ENCODE measurements at regions not wholly inside any gene's neighbourhood (a gene's known extent, or its start where the extent isn't known, plus 50 kb on each side); places are given as distances from the start of the nearest gene placed in this dataset.
"Not testable (repeated sequence)": the region's sequence is repeated elsewhere in the genome, so short reads cannot be mapped to it uniquely, and the experiment has no call there.

DNA sequence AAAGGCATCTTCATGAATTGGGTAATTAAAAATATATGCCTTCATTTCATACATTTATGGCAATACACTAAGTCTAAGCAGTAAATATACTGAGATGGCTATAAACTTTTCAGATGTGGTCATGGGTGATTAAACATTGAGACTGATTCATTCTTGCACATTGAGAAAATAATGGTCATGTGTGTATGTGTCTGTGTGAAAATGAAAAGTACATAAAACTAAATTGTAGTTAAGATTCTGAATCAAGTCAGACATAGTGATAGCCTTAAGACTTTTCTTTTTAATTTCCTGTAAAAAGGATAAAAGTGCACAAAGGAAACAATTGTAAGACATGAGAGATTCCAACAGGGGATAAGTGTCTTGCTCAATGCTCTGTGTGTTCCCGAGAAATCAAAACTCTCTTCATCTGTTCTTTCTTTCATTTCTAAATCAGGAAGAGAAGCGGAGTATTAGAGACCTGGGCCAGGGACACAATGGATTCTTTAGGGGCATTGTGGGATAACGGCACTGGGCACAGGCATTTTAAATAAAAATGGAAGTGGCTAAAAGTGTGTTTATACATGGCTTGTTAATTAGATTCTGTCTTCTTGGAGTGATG lies 69.8 kb upstream of the AGR3 start:
- no peaks in the 10 kb centered on the region for H3K4me1 ChIP-seq (ENCODE audit: control insufficient read depth, insufficient read depth, low read length)
- peaks cover 19% of the 10 kb centered on the region for H3K9me3 ChIP-seq (ENCODE audit: control insufficient read depth, insufficient read depth, low read length)
- no peak overlapping the region for H3K9ac ChIP-seq (ENCODE audit: low read depth, low read length)
- no peaks in the 10 kb centered on the region for H3K36me3 ChIP-seq (ENCODE audit: control insufficient read depth, insufficient read depth, low read length)
- H3K4me3 ChIP-seq (ENCODE audit: low read depth, low read length): no peak overlapping the region
- no peak overlapping the region for H3K27ac ChIP-seq (ENCODE audit: low read depth, low read length)
- no peaks in the 10 kb centered on the region for H3K27me3 ChIP-seq (ENCODE audit: control insufficient read depth, insufficient read depth, low read length)

DNA sequence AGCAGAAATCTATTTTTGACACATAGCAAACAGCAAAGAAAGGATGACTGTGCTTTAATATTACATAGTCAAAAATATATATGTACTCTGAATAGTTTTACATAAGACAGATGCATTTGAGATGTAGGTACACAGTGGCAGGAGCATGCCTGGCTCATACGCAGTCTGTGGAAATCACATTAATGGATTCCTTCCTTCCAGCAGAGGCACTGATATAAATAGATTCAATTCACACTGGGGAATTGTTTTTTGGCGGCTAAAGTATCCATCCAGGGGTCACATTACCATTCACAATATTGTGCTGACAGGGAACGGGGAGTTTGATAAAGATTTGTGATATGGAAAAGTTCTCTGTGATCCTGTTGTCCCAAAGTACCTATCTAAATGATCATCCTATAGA lies 72.5 kb upstream of the AGR3 start:
- Histone ChIP-seq H3K36me3 (ENCODE audit: control insufficient read depth, insufficient read depth, low read length) (no peaks in the 10 kb centered on the region), H3K4me3 (ENCODE audit: low read depth, low read length) (no peak overlapping the region), H3K27me3 (ENCODE audit: control insufficient read depth, insufficient read depth, low read length) (no peaks in the 10 kb centered on the region), H3K27ac (ENCODE audit: low read depth, low read length) (no peak overlapping the region), H3K4me1 (ENCODE audit: control insufficient read depth, insufficient read depth, low read length) (no peaks in the 10 kb centered on the region), H3K9ac (ENCODE audit: low read depth, low read length) (no peak overlapping the region), H3K9me3 (ENCODE audit: control insufficient read depth, insufficient read depth, low read length) (no peaks in the 10 kb centered on the region)

DNA sequence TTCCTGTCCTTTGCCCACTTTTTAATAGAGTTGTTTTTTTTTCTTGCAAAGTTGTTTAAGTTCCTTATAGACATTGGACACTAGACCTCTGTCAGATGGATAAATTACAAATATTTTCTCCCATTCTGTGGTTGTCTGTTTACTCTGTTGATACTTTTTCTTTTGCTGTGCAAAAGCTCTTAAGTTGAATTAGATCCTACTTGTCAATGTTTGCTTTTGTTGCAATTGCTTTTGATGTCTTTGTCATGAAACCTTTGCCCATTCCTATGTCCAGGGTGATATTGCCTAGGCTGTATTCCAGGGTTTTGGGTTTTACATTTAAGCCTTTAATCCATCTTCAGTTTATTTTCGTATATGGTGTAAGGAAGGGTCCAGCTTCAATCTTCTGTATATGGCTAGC lies 76.9 kb upstream of the AGR3 start:
- Histone ChIP-seq H3K9me3 (ENCODE audit: control insufficient read depth, insufficient read depth, low read length) (no peaks in the 10 kb centered on the region), H3K9ac (ENCODE audit: low read depth, low read length) (no peak overlapping the region), H3K27me3 (ENCODE audit: control insufficient read depth, insufficient read depth, low read length) (no peaks in the 10 kb centered on the region), H3K36me3 (ENCODE audit: control insufficient read depth, insufficient read depth, low read length) (no peaks in the 10 kb centered on the region), H3K4me1 (ENCODE audit: control insufficient read depth, insufficient read depth, low read length) (no peaks in the 10 kb centered on the region), H3K27ac (ENCODE audit: low read depth, low read length) (no peak overlapping the region), H3K4me3 (ENCODE audit: low read depth, low read length) (no peak overlapping the region)

DNA sequence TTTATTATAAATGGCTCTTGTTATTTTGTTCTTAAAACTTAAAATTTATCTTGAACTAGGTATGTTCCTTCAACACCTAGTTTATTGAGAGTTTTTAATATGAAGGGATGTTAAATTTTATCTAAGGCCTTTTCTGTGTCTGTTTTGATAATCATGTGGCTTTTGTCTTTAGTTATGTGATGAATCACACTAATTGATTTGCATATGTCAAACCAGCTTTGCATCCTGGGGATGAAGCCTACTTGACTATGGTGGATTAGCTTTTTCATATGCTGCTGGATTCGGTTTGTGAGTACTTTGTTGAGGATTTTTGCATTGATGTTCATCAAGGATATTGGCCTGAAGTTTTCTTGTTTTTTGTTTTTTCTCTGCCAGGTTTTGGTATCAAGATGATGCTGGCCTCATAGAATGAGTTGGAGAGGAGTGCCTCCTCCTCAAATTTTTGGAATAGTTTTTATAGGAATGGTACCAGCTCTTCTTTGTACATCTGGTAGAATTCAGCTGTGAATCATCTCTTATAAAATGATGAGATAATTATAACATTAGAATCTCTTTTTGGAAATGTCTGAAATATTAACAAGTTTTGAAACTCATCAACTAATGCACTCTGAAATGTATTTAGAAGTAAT lies 78.7 kb upstream of the AGR3 start:
- H3K9me3 ChIP-seq (ENCODE audit: control insufficient read depth, insufficient read depth, low read length): peaks cover 2% of the 10 kb centered on the region; the same call in 1 of the 2 replicates
- H3K4me3 ChIP-seq (ENCODE audit: low read depth, low read length): no peak overlapping the region
- no peaks in the 10 kb centered on the region for H3K27me3 ChIP-seq (ENCODE audit: control insufficient read depth, insufficient read depth, low read length)
- no peak overlapping the region for H3K9ac ChIP-seq (ENCODE audit: low read depth, low read length)
- no peak overlapping the region for H3K27ac ChIP-seq (ENCODE audit: low read depth, low read length)
- no peaks in the 10 kb centered on the region for H3K36me3 ChIP-seq (ENCODE audit: control insufficient read depth, insufficient read depth, low read length)
- H3K4me1 ChIP-seq (ENCODE audit: control insufficient read depth, insufficient read depth, low read length): no peaks in the 10 kb centered on the region

DNA sequence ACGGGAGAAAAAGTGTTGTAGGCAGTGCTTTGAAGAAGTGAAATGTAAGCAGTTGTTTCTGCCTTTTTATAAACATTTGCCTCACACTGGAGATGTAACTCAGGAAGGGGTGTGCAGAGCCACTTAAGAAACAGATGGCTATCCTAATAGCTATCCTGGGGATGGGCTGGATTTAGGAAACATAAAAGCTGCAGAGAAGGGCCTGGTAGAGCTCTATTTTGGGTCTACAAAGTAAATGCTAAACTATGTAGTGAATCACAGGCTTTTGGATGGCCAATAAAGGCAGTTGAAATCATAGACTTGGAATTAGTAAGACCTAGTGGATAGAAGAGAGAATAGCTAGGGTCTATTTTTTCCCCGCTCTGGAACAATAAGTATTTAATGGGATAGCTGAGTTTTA lies 79.9 kb upstream of the AGR3 start:
- Histone ChIP-seq H3K36me3 (ENCODE audit: control insufficient read depth, insufficient read depth, low read length) (no peaks in the 10 kb centered on the region), H3K9ac (ENCODE audit: low read depth, low read length) (no peak overlapping the region), H3K27ac (ENCODE audit: low read depth, low read length) (no peak overlapping the region), H3K4me1 (ENCODE audit: control insufficient read depth, insufficient read depth, low read length) (no peaks in the 10 kb centered on the region), H3K27me3 (ENCODE audit: control insufficient read depth, insufficient read depth, low read length) (no peaks in the 10 kb centered on the region), H3K9me3 (ENCODE audit: control insufficient read depth, insufficient read depth, low read length) (peaks cover 6% of the 10 kb centered on the region; the same call in 1 of the 2 replicates), H3K4me3 (ENCODE audit: low read depth, low read length) (no peak overlapping the region)

DNA sequence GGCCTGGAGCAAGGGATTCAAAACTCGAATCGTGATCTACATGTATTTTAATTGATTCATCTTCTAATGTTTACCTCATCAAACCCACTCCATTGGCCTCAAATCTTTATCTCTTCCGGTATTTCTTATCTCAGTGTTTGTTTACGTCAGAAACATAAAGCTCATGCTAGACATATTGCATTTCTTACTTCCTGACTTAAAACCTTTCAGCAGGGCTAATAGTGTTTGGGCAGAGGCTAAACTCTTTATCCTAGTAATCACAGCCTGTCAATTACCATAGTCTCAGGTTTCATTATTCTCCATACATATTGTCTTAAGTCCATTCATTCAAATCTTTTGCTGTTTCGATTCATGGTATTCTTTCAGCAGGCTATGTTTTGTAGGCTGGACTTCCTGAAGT lies 81.3 kb upstream of the AGR3 start:
- Histone ChIP-seq H3K4me1 (ENCODE audit: control insufficient read depth, insufficient read depth, low read length) (no peaks in the 10 kb centered on the region), H3K4me3 (ENCODE audit: low read depth, low read length) (no peak overlapping the region), H3K27me3 (ENCODE audit: control insufficient read depth, insufficient read depth, low read length) (no peaks in the 10 kb centered on the region), H3K27ac (ENCODE audit: low read depth, low read length) (no peak overlapping the region), H3K9me3 (ENCODE audit: control insufficient read depth, insufficient read depth, low read length) (peaks cover 6% of the 10 kb centered on the region; the same call in 1 of the 2 replicates), H3K9ac (ENCODE audit: low read depth, low read length) (no peak overlapping the region), H3K36me3 (ENCODE audit: control insufficient read depth, insufficient read depth, low read length) (no peaks in the 10 kb centered on the region)

DNA sequence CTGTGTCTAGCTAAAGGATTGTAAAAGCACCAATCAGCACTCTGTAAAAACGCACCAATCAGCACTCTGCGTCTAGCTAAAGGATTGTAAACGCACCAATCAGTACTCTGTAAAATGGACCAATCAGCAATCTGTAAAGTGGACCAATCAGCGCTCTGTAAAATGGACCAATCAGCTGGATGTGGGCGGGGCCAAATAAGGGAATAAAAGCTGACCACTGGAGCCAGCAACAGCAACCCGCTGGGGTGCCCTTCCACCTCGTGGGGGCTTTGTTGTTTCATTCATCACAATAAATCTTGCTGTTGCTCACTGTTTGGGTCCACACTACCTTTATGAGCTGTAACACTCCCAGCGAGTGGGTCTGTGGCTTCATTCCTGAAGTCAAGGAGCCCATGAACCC lies 83.9 kb upstream of the AGR3 start:
- not testable (repeated sequence) for H3K9ac ChIP-seq (ENCODE audit: low read depth, low read length); H3K27me3 ChIP-seq (ENCODE audit: control insufficient read depth, insufficient read depth, low read length); H3K9me3 ChIP-seq (ENCODE audit: control insufficient read depth, insufficient read depth, low read length); H3K4me1 ChIP-seq (ENCODE audit: control insufficient read depth, insufficient read depth, low read length); H3K36me3 ChIP-seq (ENCODE audit: control insufficient read depth, insufficient read depth, low read length); H3K27ac ChIP-seq (ENCODE audit: low read depth, low read length); H3K4me3 ChIP-seq (ENCODE audit: low read depth, low read length)

DNA sequence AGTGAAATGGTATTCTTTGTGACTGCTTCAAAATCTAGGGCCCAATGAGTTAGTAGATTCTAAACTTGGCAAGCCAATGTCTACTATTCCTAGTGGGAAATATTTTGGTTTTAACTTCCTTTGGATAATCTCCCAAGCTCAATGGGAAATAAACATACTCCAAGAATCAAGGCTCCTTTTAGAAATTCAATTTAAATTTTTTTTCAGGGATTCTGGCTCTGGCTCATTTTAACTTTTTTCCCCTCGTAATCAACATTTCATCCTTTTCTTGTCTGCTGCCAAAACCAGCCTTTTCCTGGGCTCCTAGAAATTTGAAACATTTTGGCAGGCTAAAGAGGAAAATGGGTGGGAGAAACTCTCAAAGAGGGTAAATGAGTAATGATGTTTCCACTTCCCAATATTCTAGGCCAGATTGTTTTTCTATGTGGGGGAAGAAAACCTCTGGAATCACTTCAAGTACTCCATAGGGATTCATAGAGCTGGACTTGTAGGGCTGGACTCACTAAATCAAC lies 85.6 kb upstream of the AGR3 start:
- Histone ChIP-seq H3K36me3 (ENCODE audit: control insufficient read depth, insufficient read depth, low read length) (no peaks in the 10 kb centered on the region), H3K9me3 (ENCODE audit: control insufficient read depth, insufficient read depth, low read length) (peaks cover 6% of the 10 kb centered on the region; the same call in 1 of the 2 replicates), H3K4me3 (ENCODE audit: low read depth, low read length) (no peak overlapping the region), H3K4me1 (ENCODE audit: control insufficient read depth, insufficient read depth, low read length) (peaks cover 7% of the 10 kb centered on the region; the same call in 1 of the 2 replicates), H3K9ac (ENCODE audit: low read depth, low read length) (no peak overlapping the region), H3K27ac (ENCODE audit: low read depth, low read length) (no peak overlapping the region), H3K27me3 (ENCODE audit: control insufficient read depth, insufficient read depth, low read length) (no peaks in the 10 kb centered on the region)

DNA sequence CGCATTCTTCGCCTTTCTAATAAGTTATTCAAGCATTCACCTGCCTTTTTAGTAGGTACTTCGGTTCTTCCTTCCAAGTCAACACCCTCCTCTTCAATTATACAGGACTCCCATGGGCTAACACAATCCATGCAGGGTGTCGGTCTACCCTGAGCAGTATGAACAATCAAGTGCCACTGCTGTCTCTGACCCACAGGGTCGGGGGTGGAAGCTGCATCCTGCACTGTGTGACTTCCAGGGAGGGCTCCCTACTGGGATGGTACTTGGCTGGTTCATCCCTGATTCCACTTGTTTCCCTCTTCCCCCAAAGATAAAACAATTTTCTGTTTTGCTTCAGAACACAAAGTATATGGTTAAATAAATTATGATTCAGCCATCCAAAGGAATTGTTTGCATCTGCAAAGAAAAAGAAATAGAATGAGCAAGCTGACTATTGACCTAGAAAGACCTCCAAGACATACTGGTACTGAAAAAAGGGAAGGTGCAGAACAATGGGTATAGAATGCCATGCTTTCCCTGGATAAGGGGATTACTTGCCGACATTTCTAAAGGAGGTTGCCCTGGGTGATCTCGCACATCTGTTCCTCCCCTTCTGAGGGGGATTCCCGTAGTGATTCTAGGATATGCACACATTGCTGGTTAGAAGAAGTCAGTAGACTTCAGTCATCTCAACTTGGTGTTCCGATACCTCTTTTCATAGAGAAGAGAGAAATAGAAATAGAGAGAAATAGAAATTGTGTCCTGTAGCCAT lies 89.1 kb upstream of the AGR3 start:
- Histone ChIP-seq H3K27me3 (ENCODE audit: control insufficient read depth, insufficient read depth, low read length) (no peaks in the 10 kb centered on the region), H3K4me3 (ENCODE audit: low read depth, low read length) (no peak overlapping the region)

DNA sequence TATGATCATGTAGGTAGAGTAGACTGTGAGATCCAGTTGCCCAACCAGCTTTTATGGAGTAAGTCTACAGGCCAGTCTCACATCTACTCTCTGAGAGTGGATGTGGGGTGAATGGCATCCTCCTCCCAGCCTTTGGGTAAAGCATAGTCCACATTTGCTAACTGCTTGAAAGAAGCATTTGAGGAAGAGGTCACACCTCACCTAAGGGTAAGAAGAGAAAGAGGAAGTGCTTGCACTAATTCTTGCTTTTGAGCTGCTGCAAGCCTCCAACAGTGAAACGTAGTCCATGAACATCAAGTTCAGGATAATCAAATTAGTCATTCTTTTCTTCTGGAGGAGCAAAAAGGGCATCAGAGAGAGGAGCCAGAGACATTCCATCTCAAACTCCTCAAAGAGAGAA lies 93.9 kb upstream of the AGR3 start:
- Histone ChIP-seq H3K4me1 (ENCODE audit: control insufficient read depth, insufficient read depth, low read length) (peaks cover 21% of the 10 kb centered on the region), H3K4me3 (ENCODE audit: low read depth, low read length) (no peak overlapping the region), H3K9me3 (ENCODE audit: control insufficient read depth, insufficient read depth, low read length) (no peaks in the 10 kb centered on the region), H3K27me3 (ENCODE audit: control insufficient read depth, insufficient read depth, low read length) (no peaks in the 10 kb centered on the region), H3K9ac (ENCODE audit: low read depth, low read length) (no peak overlapping the region), H3K36me3 (ENCODE audit: control insufficient read depth, insufficient read depth, low read length) (no peaks in the 10 kb centered on the region), H3K27ac (ENCODE audit: low read depth, low read length) (no peak overlapping the region)

More for the DNA sequence above, 89.1 kb upstream of the AGR3 start:
- H3K9me3 ChIP-seq (ENCODE audit: control insufficient read depth, insufficient read depth, low read length): 0 out of 2 replicates have a peak, but pooled peaks cover under 1% of the 10 kb centered on the region
- H3K36me3 ChIP-seq (ENCODE audit: control insufficient read depth, insufficient read depth, low read length): no peaks in the 10 kb centered on the region
- H3K9ac ChIP-seq (ENCODE audit: low read depth, low read length): no peak overlapping the region
- peaks cover 7% of the 10 kb centered on the region; the same call in 1 of the 2 replicates for H3K4me1 ChIP-seq (ENCODE audit: control insufficient read depth, insufficient read depth, low read length)
- H3K27ac ChIP-seq (ENCODE audit: low read depth, low read length): no peak overlapping the region

Data from HUES48 (cell line).